Hematopoietic multipotent progenitor cell treated with erythropoietin and hydrocortisone succinate and interleukin-3 and kit ligand, for 6 days (in vitro differentiated cells): ENCODE measurements at regions not wholly inside any gene's neighbourhood (a gene's known extent, or its start where the extent isn't known, plus 50 kb on each side); places are given as distances from the start of the nearest gene placed in this dataset.
"Not testable (repeated sequence)": the region's sequence is repeated elsewhere in the genome, so short reads cannot be mapped to it uniquely, and the experiment has no call there.

ENCODE experiments used
- DNase-seq: peaks from one replicate; pipeline ENCODE4 v3.0.0-alpha.2; 2015

- no peak for DNase-seq
Observed at GRCh38 chr6:86456821-86457220, 480.5 kb upstream of the HTR1E start.

- DNase-seq: no peak
Observed at GRCh38 chr6:86453232-86453631, 484.1 kb upstream of the HTR1E start.

- no peak for DNase-seq
Observed at GRCh38 chr6:86448398-86448797, 488.9 kb upstream of the HTR1E start.

- no peak for DNase-seq
Observed at GRCh38 chr6:86440608-86441007, 496.7 kb upstream of the HTR1E start.

GRCh38 chr6:86423571-86423970 is 513.8 kb upstream of the HTR1E start:
- DNase-seq: no peak

GRCh38 chr6:86412057-86412456 is 525.3 kb upstream of the HTR1E start:
- no peak for DNase-seq

- DNase-seq: no peak
Observed at GRCh38 chr6:86407128-86407527, 530.2 kb upstream of the HTR1E start.

GRCh38 chr6:86392850-86393249 is 544.5 kb upstream of the HTR1E start:
- DNase-seq: not testable (repeated sequence)

- DNase-seq: no peak
Observed at GRCh38 chr6:86380571-86381125, 556.7 kb upstream of the HTR1E start.

- DNase-seq: no peak
Observed at GRCh38 chr6:86357877-86358276, 579.5 kb upstream of the HTR1E start.

GRCh38 chr6:86355271-86355670 is 582.1 kb upstream of the HTR1E start:
- no peak for DNase-seq

GRCh38 chr6:86331919-86332318 is 605.4 kb upstream of the HTR1E start:
- no peak for DNase-seq

GRCh38 chr6:86331265-86331840 is 606.0 kb upstream of the HTR1E start:
- peak; percentile 4 for DNase-seq

GRCh38 chr6:86306210-86306609 is 631.1 kb upstream of the HTR1E start:
- DNase-seq: no peak

- DNase-seq: no peak
Observed at GRCh38 chr6:86285876-86286275, 643.2 kb upstream of the SYNCRIP start.

GRCh38 chr6:86284809-86285480 is 642.3 kb upstream of the SYNCRIP start:
- not testable (repeated sequence) for DNase-seq

GRCh38 chr6:86283596-86283995 is 640.9 kb upstream of the SYNCRIP start:
- DNase-seq: not testable (repeated sequence)

- DNase-seq: no peak
Observed at GRCh38 chr6:86276056-86276455, 633.4 kb upstream of the SYNCRIP start.

- DNase-seq: no peak
Observed at GRCh38 chr6:86273936-86274335, 631.2 kb upstream of the SYNCRIP start.

GRCh38 chr6:86256615-86257187 is 614.0 kb upstream of the SYNCRIP start:
- DNase-seq: no peak

GRCh38 chr6:86255973-86256372 is 613.3 kb upstream of the SYNCRIP start:
- DNase-seq: no peak

GRCh38 chr6:86251106-86251505 is 608.4 kb upstream of the SYNCRIP start:
- no peak for DNase-seq

- no peak for DNase-seq
Observed at GRCh38 chr6:86217906-86218305, 575.2 kb upstream of the SYNCRIP start.

GRCh38 chr6:86215323-86215722 is 572.6 kb upstream of the SYNCRIP start:
- DNase-seq: no peak
